PFSK-1 (cell line): ENCODE measurements at regions not wholly inside any gene's neighbourhood (a gene's known extent, or its start where the extent isn't known, plus 50 kb on each side); places are given as distances from the start of the nearest gene placed in this dataset.

Experiments
- FOXP2 ChIP-seq: optimal IDR thresholded peaks from 2 replicates; pipeline ENCODE3; 2011; ENCODE audit warnings: borderline replicate concordance, control low read depth, inconsistent platforms; ENCODE audit not compliant: insufficient read depth; ENCODE audit errors: extremely low read length, extremely low read depth
- POLR2AphosphoS5 ChIP-seq: IDR thresholded peaks from 2 replicates; pipeline ENCODE4 v1.6.1; 2012; ENCODE audit warnings: low read depth, mild to moderate bottlenecking, control low read depth, low read length, moderate library complexity
- REST ChIP-seq, 2 experiments: IDR thresholded peaks; 2 replicates each; pipeline versions ENCODE4 v1.6.1 to v1.8.0; 2011 to 2012; ENCODE audit warnings: low read depth in 2 of 2, low read length in 2 of 2, control low read depth in 1 of 2, inconsistent platforms in 1 of 2, mild to moderate bottlenecking in 1 of 2, moderate library complexity in 1 of 2; ENCODE audit not compliant: insufficient read depth in 1 of 2
- SIN3A ChIP-seq: IDR thresholded peaks from 2 replicates; pipeline ENCODE4 v1.6.1; 2012; ENCODE audit warnings: mild to moderate bottlenecking, low read length, moderate library complexity, borderline replicate concordance; ENCODE audit not compliant: insufficient read depth
- TAF1 ChIP-seq: IDR thresholded peaks from 2 replicates; pipeline ENCODE4 v1.6.1; 2012; ENCODE audit warnings: low read length, control low read depth, borderline replicate concordance; ENCODE audit not compliant: insufficient read depth

- TF ChIP-seq FOXP2 (no peak), TAF1 (no peak), REST (IDR thresholded peaks at IDR 0.05; ENCODE audit: insufficient read depth in 1 of 2, low read depth in 2 of 2, low read length in 2 of 2) (no peak), SIN3A (no peak), POLR2AphosphoS5 (no peak)
These were observed 279.3 kb upstream of the DDHD1 start for GRCh38 chr14:53432378-53432802.

GRCh38 chr14:53430870-53431269, 277.7 kb upstream of the DDHD1 start:
- TF ChIP-seq POLR2AphosphoS5 (no peak), SIN3A (no peak), FOXP2 (no peak), TAF1 (no peak), REST (IDR thresholded peaks at IDR 0.05; ENCODE audit: insufficient read depth in 1 of 2, low read depth in 2 of 2, low read length in 2 of 2) (no peak)

- no peak for TF ChIP-seq FOXP2
These were observed 259.9 kb upstream of the DDHD1 start for GRCh38 chr14:53412819-53413675.

- no peak for TF ChIP-seq SIN3A
- TF ChIP-seq TAF1: no peak
- no peak for TF ChIP-seq POLR2AphosphoS5
- no peak for TF ChIP-seq REST (IDR thresholded peaks at IDR 0.05; ENCODE audit: insufficient read depth in 1 of 2, low read depth in 2 of 2, low read length in 2 of 2)
- TF ChIP-seq FOXP2: no peak
These were observed 258.0 kb upstream of the DDHD1 start for GRCh38 chr14:53411125-53411524.

- TF ChIP-seq SIN3A (no peak), FOXP2 (no peak), REST (IDR thresholded peaks at IDR 0.05; ENCODE audit: insufficient read depth in 1 of 2, low read depth in 2 of 2, low read length in 2 of 2) (no peak), TAF1 (no peak), POLR2AphosphoS5 (no peak)
These were observed 256.8 kb upstream of the DDHD1 start for GRCh38 chr14:53409969-53410368.
